PC-9 (cell line): ENCODE measurements at regions not wholly inside any gene's neighbourhood (a gene's known extent, or its start where the extent isn't known, plus 50 kb on each side); places are given as distances from the start of the nearest gene placed in this dataset.

ENCODE experiments used
- CTCF ChIP-seq: fragments of 200-600 bp; sonication (generic); conservative IDR thresholded peaks from 2 replicates; pipeline ENCODE4 v1.6.1; 2017; ENCODE audit warnings: mixed run types, antibody characterized with exemption, mild to moderate bottlenecking, moderate library complexity
- EZH2 ChIP-seq: fragments of 200-600 bp; sonication (generic); IDR thresholded peaks from 2 replicates; pipeline ENCODE4 v1.8.0; 2017; ENCODE audit warnings: antibody characterized with exemption, low read depth

GRCh38 chr3:162956711-162957110, 1460.1 kb downstream of the OTOL1 start:
- TF ChIP-seq CTCF (no peak), EZH2 (no peak)
